ENCODE measurements at regions not wholly inside any gene's neighbourhood (a gene's known extent, or its start where the extent isn't known, plus 50 kb on each side); places are given as distances from the start of the nearest gene placed in this dataset.

GRCh38 chr2:23149777-23150176 is 235.2 kb upstream of the KLHL29 start:
- TF ChIP-seq SIN3A (IDR thresholded peaks at IDR 0.05; ENCODE audit: low read depth) (no peak), CTCF (IDR thresholded peaks at IDR 0.05 in 2 of 3, conservative IDR thresholded peaks at IDR 0.05 in 1 of 3; ENCODE audit: borderline replicate concordance in 1 of 3, insufficient read depth in 1 of 3, low read depth in 2 of 3, low read length in 2 of 3) (no peak), POLR2A (IDR thresholded peaks at IDR 0.05; ENCODE audit: borderline replicate concordance, extremely low read depth, insufficient read depth, insufficient read length) (no peak), POLR2AphosphoS5 (IDR thresholded peaks at IDR 0.05; ENCODE audit: low read depth, low read length) (no peak), EZH2 (IDR thresholded peaks at IDR 0.05) (no peak), TCF7L2 (IDR thresholded peaks at IDR 0.05; ENCODE audit: borderline replicate concordance, extremely low read depth, insufficient read depth, insufficient read length) (no peak), ELF1 (IDR thresholded peaks at IDR 0.05; ENCODE audit: borderline replicate concordance, low read depth) (no peak), SP1 (IDR thresholded peaks at IDR 0.05; ENCODE audit: low read depth) (no peak), ZNF274 (IDR thresholded peaks at IDR 0.05; ENCODE audit: low read depth, low read length) (no peak)
